ENCODE measurements at regions not wholly inside any gene's neighbourhood (a gene's known extent, or its start where the extent isn't known, plus 50 kb on each side); places are given as distances from the start of the nearest gene placed in this dataset.

DNA sequence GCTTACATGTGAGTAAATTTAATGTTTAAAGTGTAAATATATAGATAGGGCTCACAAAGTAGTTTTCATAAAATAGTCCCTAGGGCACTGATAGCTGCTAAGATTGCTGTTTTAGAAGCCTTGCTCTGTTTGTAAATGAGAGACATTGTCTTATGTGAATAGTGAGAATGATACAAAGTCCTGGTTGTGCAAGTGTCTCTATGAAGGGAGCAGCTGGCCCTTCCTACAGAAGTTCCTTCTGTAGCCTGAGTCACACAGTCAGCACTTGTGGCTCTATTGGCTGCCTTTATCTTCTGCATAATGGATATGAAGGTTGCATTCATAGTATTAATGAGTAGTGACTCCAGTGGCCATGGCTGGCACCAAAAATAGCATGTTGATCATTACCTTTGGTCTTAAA, 279.7 kb downstream of the OSR1 start:
- BruUV-seq (replicated peaks) = no TSS peak
- intact Hi-C loops (cut with micrococcal nuclease; ENCODE audit: unreplicated experiment) = no loop called here
- no peak overlapping the region for H3K27ac Mint-ChIP-seq (ENCODE audit: unreplicated experiment)
- no peak for DNase-seq
- no peaks in the 10 kb centered on the region for H3K4me1 Mint-ChIP-seq (ENCODE audit: low read depth, unreplicated experiment)
- TF ChIP-seq, protein P1, sequence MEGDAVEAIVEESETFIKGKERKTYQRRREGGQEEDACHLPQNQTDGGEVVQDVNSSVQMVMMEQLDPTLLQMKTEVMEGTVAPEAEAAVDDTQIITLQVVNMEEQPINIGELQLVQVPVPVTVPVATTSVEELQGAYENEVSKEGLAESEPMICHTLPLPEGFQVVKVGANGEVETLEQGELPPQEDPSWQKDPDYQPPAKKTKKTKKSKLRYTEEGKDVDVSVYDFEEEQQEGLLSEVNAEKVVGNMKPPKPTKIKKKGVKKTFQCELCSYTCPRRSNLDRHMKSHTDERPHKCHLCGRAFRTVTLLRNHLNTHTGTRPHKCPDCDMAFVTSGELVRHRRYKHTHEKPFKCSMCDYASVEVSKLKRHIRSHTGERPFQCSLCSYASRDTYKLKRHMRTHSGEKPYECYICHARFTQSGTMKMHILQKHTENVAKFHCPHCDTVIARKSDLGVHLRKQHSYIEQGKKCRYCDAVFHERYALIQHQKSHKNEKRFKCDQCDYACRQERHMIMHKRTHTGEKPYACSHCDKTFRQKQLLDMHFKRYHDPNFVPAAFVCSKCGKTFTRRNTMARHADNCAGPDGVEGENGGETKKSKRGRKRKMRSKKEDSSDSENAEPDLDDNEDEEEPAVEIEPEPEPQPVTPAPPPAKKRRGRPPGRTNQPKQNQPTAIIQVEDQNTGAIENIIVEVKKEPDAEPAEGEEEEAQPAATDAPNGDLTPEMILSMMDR (IDR thresholded peaks at IDR 0.05; ENCODE audit: unreplicated experiment) = no peak
- no peaks in the 10 kb centered on the region for H3K27me3 Mint-ChIP-seq (ENCODE audit: unreplicated experiment)
- no peak overlapping the region for H3K4me3 Mint-ChIP-seq (ENCODE audit: low read depth, unreplicated experiment)
- no peaks in the 10 kb centered on the region for H3K9me3 Mint-ChIP-seq (ENCODE audit: low read depth, unreplicated experiment)
- CTCF ChIA-PET = no interaction called here
- no peaks in the 10 kb centered on the region for H3K36me3 Mint-ChIP-seq (ENCODE audit: insufficient read depth, unreplicated experiment)

DNA sequence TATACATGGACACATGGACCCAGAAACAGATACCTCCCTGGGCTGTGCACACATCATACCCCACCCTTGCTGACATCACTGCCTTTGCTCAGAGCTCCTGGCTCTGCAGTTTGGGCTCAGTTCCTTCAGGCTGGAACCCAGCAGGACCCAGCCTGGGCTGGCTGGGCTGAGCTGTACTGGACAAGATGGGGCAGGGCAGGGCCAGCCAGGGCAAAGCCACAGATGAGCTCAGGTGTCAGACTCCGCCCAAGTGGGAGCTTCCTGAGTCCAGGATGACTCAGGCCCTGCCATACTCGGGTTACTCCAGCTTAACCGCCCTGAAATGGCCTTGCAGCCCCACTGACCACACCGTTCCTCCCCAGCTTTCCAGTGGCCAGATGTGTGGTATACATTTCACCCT, 284.9 kb downstream of the OSR1 start:
- BruUV-seq (replicated peaks) = no TSS peak
- TF ChIP-seq, protein P1 (IDR thresholded peaks at IDR 0.05; ENCODE audit: unreplicated experiment) = no peak
- peak; percentile 46 for DNase-seq
- H3K27ac Mint-ChIP-seq (ENCODE audit: unreplicated experiment) = no peak overlapping the region
- H3K27me3 Mint-ChIP-seq (ENCODE audit: unreplicated experiment) = no peaks in the 10 kb centered on the region
- H3K4me1 Mint-ChIP-seq (ENCODE audit: low read depth, unreplicated experiment) = no peaks in the 10 kb centered on the region
- no peaks in the 10 kb centered on the region for H3K36me3 Mint-ChIP-seq (ENCODE audit: insufficient read depth, unreplicated experiment)
- no peak overlapping the region for H3K4me3 Mint-ChIP-seq (ENCODE audit: low read depth, unreplicated experiment)
- CTCF ChIA-PET = interaction anchor here (0.9 kb wide), 1 partner anchor 31 kb away, joined by 3 read pairs; no protein-coding TSS in a partner anchor
- intact Hi-C loops (cut with micrococcal nuclease; ENCODE audit: unreplicated experiment) = no loop called here
- H3K9me3 Mint-ChIP-seq (ENCODE audit: low read depth, unreplicated experiment) = no peaks in the 10 kb centered on the region

DNA sequence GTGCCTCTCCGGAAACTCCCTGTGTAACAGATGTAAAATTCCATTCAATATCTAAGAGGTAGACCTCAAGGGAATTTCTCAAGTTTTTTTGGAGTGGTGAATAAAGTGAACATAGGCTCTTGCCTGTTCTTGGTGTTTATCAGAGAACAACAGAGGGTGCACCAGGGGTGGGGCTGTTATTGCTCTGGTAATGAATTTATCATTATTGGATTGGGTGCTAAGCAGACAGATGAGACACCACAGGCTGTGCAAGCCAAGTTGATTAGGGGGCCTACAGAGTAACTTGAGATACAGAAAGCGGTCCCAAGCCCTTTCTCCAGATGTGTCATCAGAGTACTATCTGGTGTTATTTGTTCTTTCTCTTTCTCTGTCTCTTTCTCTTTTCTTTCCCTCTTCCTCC, 286.3 kb downstream of the OSR1 start:
- intact Hi-C loops (cut with micrococcal nuclease; ENCODE audit: unreplicated experiment) = no loop called here
- H3K4me3 Mint-ChIP-seq (ENCODE audit: low read depth, unreplicated experiment) = no peak overlapping the region
- H3K36me3 Mint-ChIP-seq (ENCODE audit: insufficient read depth, unreplicated experiment) = no peaks in the 10 kb centered on the region
- no peaks in the 10 kb centered on the region for H3K27me3 Mint-ChIP-seq (ENCODE audit: unreplicated experiment)
- CTCF ChIA-PET = no interaction called here
- no TSS peak for BruUV-seq (replicated peaks)
- no peak overlapping the region for H3K27ac Mint-ChIP-seq (ENCODE audit: unreplicated experiment)
- H3K4me1 Mint-ChIP-seq (ENCODE audit: low read depth, unreplicated experiment) = no peaks in the 10 kb centered on the region
- H3K9me3 Mint-ChIP-seq (ENCODE audit: low read depth, unreplicated experiment) = no peaks in the 10 kb centered on the region
- TF ChIP-seq, protein P1 (IDR thresholded peaks at IDR 0.05; ENCODE audit: unreplicated experiment) = no peak
- no peak for DNase-seq

DNA sequence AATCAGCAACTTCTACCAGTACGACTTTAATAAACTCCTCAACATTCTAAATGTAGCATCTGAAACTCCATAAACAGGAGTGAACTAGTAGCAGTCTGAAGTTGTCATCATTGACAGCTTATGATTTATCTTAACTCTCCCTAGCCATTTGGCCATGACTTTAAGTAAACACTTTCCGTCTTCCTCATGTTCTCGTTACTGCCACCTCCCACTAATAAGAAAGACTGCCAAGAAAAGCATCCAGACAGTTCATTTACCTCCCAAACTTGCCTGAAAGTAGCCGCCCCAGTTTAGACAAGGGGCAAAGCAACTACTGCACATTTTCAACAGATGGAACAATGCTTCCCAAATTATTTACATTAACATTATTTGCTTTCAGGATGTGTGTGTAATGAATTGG, 287.5 kb downstream of the OSR1 start:
- no TSS peak for BruUV-seq (replicated peaks)

More for the DNA sequence above, 287.5 kb downstream of the OSR1 start:
- Mint-ChIP-seq H3K36me3 (ENCODE audit: insufficient read depth, unreplicated experiment) (no peaks in the 10 kb centered on the region), H3K27ac (ENCODE audit: unreplicated experiment) (no peak overlapping the region), H3K4me3 (ENCODE audit: low read depth, unreplicated experiment) (no peak overlapping the region), H3K4me1 (ENCODE audit: low read depth, unreplicated experiment) (no peaks in the 10 kb centered on the region), H3K27me3 (ENCODE audit: unreplicated experiment) (no peaks in the 10 kb centered on the region), H3K9me3 (ENCODE audit: low read depth, unreplicated experiment) (no peaks in the 10 kb centered on the region)
- DNase-seq = no peak
- TF ChIP-seq, protein P1 (IDR thresholded peaks at IDR 0.05; ENCODE audit: unreplicated experiment) = no peak
- intact Hi-C loops (cut with micrococcal nuclease; ENCODE audit: unreplicated experiment) = no loop called here
- CTCF ChIA-PET = no interaction called here

Data from Calu3 (cell line).